Keratinocyte (primary cell): ENCODE measurements at regions not wholly inside any gene's neighbourhood (a gene's known extent, or its start where the extent isn't known, plus 50 kb on each side); places are given as distances from the start of the nearest gene placed in this dataset.
"Not testable (repeated sequence)": the region's sequence is repeated elsewhere in the genome, so short reads cannot be mapped to it uniquely, and the experiment has no call there.

Experiments
- CTCF ChIP-seq, 3 experiments: IDR thresholded peaks in 1 of 3; conservative IDR thresholded peaks in 1 of 3; optimal IDR thresholded peaks in 1 of 3; 2 replicates in 2 of 3; 3 replicates in 1 of 3; pipeline versions ENCODE3 to v1.5.1; 2011; ENCODE audit warnings: low read length in 3 of 3, mild to moderate bottlenecking in 3 of 3, moderate library complexity in 2 of 3, control low read depth in 1 of 3, inconsistent platforms in 1 of 3; ENCODE audit not compliant: insufficient read depth in 2 of 3; ENCODE audit errors: extremely low read depth in 1 of 3
- EZH2 ChIP-seq: IDR thresholded peaks from one replicate; pipeline ENCODE4 v1.6.1; 2012; ENCODE audit warnings: inconsistent platforms, mild to moderate bottlenecking, low read length, moderate library complexity

- TF ChIP-seq CTCF (optimal IDR thresholded peaks at IDR 0.05 in 1 of 3, IDR thresholded peaks at IDR 0.05 in 1 of 3, conservative IDR thresholded peaks at IDR 0.05 in 1 of 3; ENCODE audit: extremely low read depth in 1 of 3, insufficient read depth in 2 of 3, low read length in 3 of 3); EZH2: not testable (repeated sequence)
Observed at GRCh38 chr20:26133794-26134193, 437.1 kb upstream of the ZNF337 start.
